ENCODE measurements at regions not wholly inside any gene's neighbourhood (a gene's known extent, or its start where the extent isn't known, plus 50 kb on each side); places are given as distances from the start of the nearest gene placed in this dataset.

- TF ChIP-seq CTCF (IDR thresholded peaks at IDR 0.05) (no peak), POLR2AphosphoS5 (IDR thresholded peaks at IDR 0.05) (no peak)
These were observed 503.5 kb upstream of the FAM47C start for GRCh38 chrX:36504625-36505024.
